IMR-90 (cell line): ENCODE measurements at regions not wholly inside any gene's neighbourhood (a gene's known extent, or its start where the extent isn't known, plus 50 kb on each side); places are given as distances from the start of the nearest gene placed in this dataset.

Experiments used
- ATAC-seq: fragments of 200-7000 bp; cut with Tn5 transposase; 2 replicates; pipeline ENCODE4 v1.9.1; 2020; ENCODE audit warnings: low read depth, mild to moderate bottlenecking, moderate library complexity
- BruUV-seq: library from RNA; stranded (reverse); fragments of 400-500 nt; replicated peaks from 2 replicates; lab custom pipeline; 2021; lab: Mats Ljungman, UMichigan
- CTCF ChIA-PET: fragments of 300-600 bp; formaldehyde crosslinking; extraction: SDS; loops from one replicate; lab custom pipeline; 2021; ENCODE audit warnings: antibody characterized with exemption; lab: Yijun Ruan, JAX
- POLR2A ChIA-PET: fragments of 300-600 bp; sonication (Branson Sonifier 250); formaldehyde crosslinking; loops from one replicate; lab custom pipeline; 2022; ENCODE audit warnings: antibody characterized with exemption; ENCODE audit not compliant: unreplicated experiment; lab: Charles Lee
- DNase-seq: peaks from one replicate; pipeline ENCODE4 v3.0.0; 2013
- H2AFZ ChIP-seq: replicated peaks from 2 replicates; pipeline ENCODE3; 2013; ENCODE audit warnings: low read length, mild to moderate bottlenecking; ENCODE audit not compliant: poor library complexity
- H2AK5ac ChIP-seq: 2 replicates; pipeline ENCODE4 v1.6.1; 2013; ENCODE audit warnings: low read depth, low read length, inconsistent platforms
- H2AK9ac ChIP-seq: replicated peaks from 2 replicates; pipeline ENCODE3; 2013; ENCODE audit warnings: mild to moderate bottlenecking, low read depth, low read length, moderate library complexity; ENCODE audit not compliant: poor library complexity
- H2BK120ac ChIP-seq: 2 replicates; pipeline ENCODE4 v1.6.1; 2013; ENCODE audit warnings: low read depth, low read length, inconsistent platforms
- H2BK15ac ChIP-seq: 3 replicates; pipeline ENCODE4 v1.6.1; 2013; ENCODE audit warnings: low read depth, low read length, inconsistent platforms
- H2BK20ac ChIP-seq: 2 replicates; pipeline ENCODE4 v1.6.1; 2013; ENCODE audit warnings: low read depth, mild to moderate bottlenecking, inconsistent platforms, low read length, moderate library complexity
- H2BK5ac ChIP-seq: 2 replicates; pipeline ENCODE4 v1.6.1; 2013; ENCODE audit warnings: mild to moderate bottlenecking, low read depth, low read length, inconsistent platforms; ENCODE audit not compliant: poor library complexity, severe bottlenecking
- H3K14ac ChIP-seq: replicated peaks from 2 replicates; pipeline ENCODE4 v1.6.1; 2013; ENCODE audit warnings: low read depth, low read length, inconsistent platforms
- H3K18ac ChIP-seq: 2 replicates; pipeline ENCODE4 v1.6.1; 2013; ENCODE audit warnings: low read depth, low read length, control low read depth
- H3K23ac ChIP-seq: 2 replicates; pipeline ENCODE4 v1.6.1; 2013; ENCODE audit warnings: low read depth, low read length, inconsistent platforms
- H3K27ac ChIP-seq: 2 replicates; pipeline ENCODE4 v1.5.1; 2013; ENCODE audit warnings: mild to moderate bottlenecking, control low read depth, low read length; ENCODE audit not compliant: insufficient read depth
- H3K27me3 ChIP-seq: 2 replicates; pipeline ENCODE4 v1.6.1; 2013; ENCODE audit warnings: low read length; ENCODE audit not compliant: control insufficient read depth, insufficient read depth
- H3K36me3 ChIP-seq: 2 replicates; pipeline ENCODE4 v1.6.1; 2013; ENCODE audit warnings: low read length, mixed read lengths; ENCODE audit not compliant: control insufficient read depth, insufficient read depth
- H3K4ac ChIP-seq: 2 replicates; pipeline ENCODE4 v1.6.1; 2013; ENCODE audit warnings: low read depth, low read length, inconsistent platforms
- H3K4me1 ChIP-seq: 2 replicates; pipeline ENCODE4 v1.6.1; 2013; ENCODE audit warnings: low read length, mixed read lengths; ENCODE audit not compliant: control insufficient read depth, insufficient read depth
- H3K4me2 ChIP-seq: 2 replicates; pipeline ENCODE4 v1.6.1; 2013; ENCODE audit warnings: low read depth, mild to moderate bottlenecking, control low read depth, low read length, moderate library complexity
- H3K4me3 ChIP-seq: 2 replicates; pipeline ENCODE4 v1.5.1; 2013; ENCODE audit warnings: low read depth, mild to moderate bottlenecking, control low read depth, low read length, moderate library complexity; ENCODE audit not compliant: insufficient read depth
- H3K56ac ChIP-seq: 2 replicates; pipeline ENCODE4 v1.6.1; 2013; ENCODE audit warnings: low read length, inconsistent platforms; ENCODE audit not compliant: insufficient read depth; ENCODE audit errors: extremely low read depth
- H3K79me1 ChIP-seq, 2 experiments: 2 replicates each; pipeline ENCODE4 v1.6.1; 2013; ENCODE audit warnings: low read length in 2 of 2, inconsistent platforms in 1 of 2, low read depth in 1 of 2
- H3K9ac ChIP-seq: 2 replicates; pipeline ENCODE4 v1.6.1; 2013; ENCODE audit warnings: low read depth, low read length, control low read depth
- H3K9me1 ChIP-seq: 2 replicates; pipeline ENCODE4 v1.6.1; 2013; ENCODE audit warnings: low read length, inconsistent platforms; ENCODE audit not compliant: insufficient read depth
- H3K9me3 ChIP-seq: 2 replicates; pipeline ENCODE4 v1.6.1; 2013; ENCODE audit warnings: low read length; ENCODE audit not compliant: control insufficient read depth, insufficient read depth
- H4K20me1 ChIP-seq: 2 replicates; pipeline ENCODE4 v1.6.1; 2013; ENCODE audit warnings: low read length, inconsistent platforms; ENCODE audit not compliant: insufficient read depth
- H4K5ac ChIP-seq: 2 replicates; pipeline ENCODE4 v1.6.1; 2013; ENCODE audit warnings: mild to moderate bottlenecking, low read depth, low read length, control low read depth
- H4K8ac ChIP-seq, 2 experiments: 2 replicates each; pipeline ENCODE4 v1.6.1; 2013; ENCODE audit warnings: low read depth in 2 of 2, low read length in 2 of 2, control low read depth in 1 of 2, inconsistent platforms in 1 of 2
- H4K91ac ChIP-seq: 2 replicates; pipeline ENCODE4 v1.6.1; 2013; ENCODE audit warnings: low read depth, low read length, inconsistent platforms; ENCODE audit not compliant: insufficient read depth
- NFE2L2 ChIP-seq: fragments of 150-350 bp; IDR thresholded peaks from 2 replicates; pipeline ENCODE4 v1.6.1; 2016; ENCODE audit warnings: low read depth, mild to moderate bottlenecking, low read length
- RCOR1 ChIP-seq: IDR thresholded peaks from 2 replicates; pipeline ENCODE4 v1.6.1; 2012; ENCODE audit warnings: mild to moderate bottlenecking, low read length, improper control_type of control experiment; ENCODE audit not compliant: insufficient replicate concordance
- WGBS, 2 experiments: methylation state at CpG; one replicate each; pipeline versions ENCODE4 v1.1.5 to v1.1.7; 2013; ENCODE audit warnings: missing lambda C conversion rate in 2 of 2; ENCODE audit not compliant: insufficient read length in 1 of 2; ENCODE audit errors: extremely low coverage in 2 of 2; 5-methylcytosine and 5-hydroxymethylcytosine counted together
- dilution Hi-C: fragments of 300-500 bp; cut with HindIII; formaldehyde crosslinking; loops from one replicate; pipeline ENCODE4 v1.14.3; 2018; ENCODE audit warnings: low sequenced_read_pairs; ENCODE audit not compliant: unreplicated experiment
- in situ Hi-C: fragments of 300-500 bp; cut with MboI; formaldehyde crosslinking; loops from 3 replicates; pipeline ENCODE4 v1.14.3; 2019; ENCODE audit warnings: low sequenced_read_pairs, inconsistent platforms, mixed read lengths
- intact Hi-C: fragments of 100-400 bp; cut with micrococcal nuclease; formaldehyde crosslinking; loops from 2 replicates; pipeline ENCODE4 v1.10.0; 2022

- Histone ChIP-seq H3K9me3 (peaks cover 2% of the 10 kb centered on the region; the same call in 1 of the 2 replicates), H3K36me3 (no peaks in the 10 kb centered on the region)
These were observed 366.4 kb upstream of the ZP4 start for GRCh38 chr1:238257018-238257621.

More at GRCh38 chr1:238257018-238257621, 366.4 kb upstream of the ZP4 start:
- DNase-seq (no peak), ATAC-seq (no peak)
- Histone ChIP-seq H4K20me1 (no peaks in the 10 kb centered on the region), H2BK15ac (no peak overlapping the region), H3K79me1 (no peaks in the 10 kb centered on the region), H3K23ac (no peak overlapping the region), H4K8ac (no peak overlapping the region), H2AFZ (no peak overlapping the region), H3K4me3 (no peak overlapping the region), H4K91ac (no peak overlapping the region), H3K4me2 (no peak overlapping the region), H3K56ac (no peak overlapping the region), H2AK9ac (no peak overlapping the region), H3K9me1 (no peaks in the 10 kb centered on the region), H2BK120ac (no peak overlapping the region), H3K18ac (no peak overlapping the region), H3K4ac (no peak overlapping the region), H2BK5ac (no peak overlapping the region), H3K27me3 (no peaks in the 10 kb centered on the region), H3K27ac (no peak overlapping the region), H4K5ac (no peak overlapping the region), H2BK20ac (no peak overlapping the region), H3K14ac (no peak overlapping the region), H2AK5ac (no peak overlapping the region), H3K9ac (no peak overlapping the region), H3K4me1 (no peaks in the 10 kb centered on the region)
- dilution Hi-C loops (no loop called here), intact Hi-C loops (loop anchor here (10.0 kb wide), 1 partner anchor 392 kb away; no protein-coding TSS in a partner anchor), in situ Hi-C loops (no loop called here)
- ChIA-PET POLR2A (no interaction called here), CTCF (no interaction called here)
- BruUV-seq = no TSS peak
- no CpG with 5 or more reads among the region's 7 CpGs for WGBS, 2 experiments
- no peak for TF ChIP-seq RCOR1
- no peak for TF ChIP-seq NFE2L2
